Lower lobe of right lung (tissue), 2 donors: ENCODE measurements at regions not wholly inside any gene's neighbourhood (a gene's known extent, or its start where the extent isn't known, plus 50 kb on each side); places are given as distances from the start of the nearest gene placed in this dataset.

Experiments used
- ATAC-seq, 2 donors: fragments of 200-7000 bp; cut with Tn5 transposase; one replicate each; pipeline ENCODE4 v1.9.1; 2020 to 2022; ENCODE audit warnings: mild to moderate bottlenecking in 2 of 2, moderate library complexity in 2 of 2
- DNase-seq: peaks from one replicate; pipeline ENCODE4 v3.0.0-alpha.2; 2020
- H3K27ac ChIP-seq: fragments of 200-600 bp; one replicate; pipeline ENCODE4 v1.8.0; 2022
- H3K27me3 ChIP-seq: fragments of 200-600 bp; one replicate; pipeline ENCODE4 v1.8.0; 2022; ENCODE audit warnings: low read depth
- H3K36me3 ChIP-seq: fragments of 200-600 bp; one replicate; pipeline ENCODE4 v1.8.0; 2022; ENCODE audit warnings: mild to moderate bottlenecking
- H3K4me1 ChIP-seq: fragments of 200-600 bp; one replicate; pipeline ENCODE4 v1.8.0; 2022
- H3K4me3 ChIP-seq: fragments of 200-600 bp; one replicate; pipeline ENCODE4 v1.8.0; 2022; ENCODE audit warnings: mild to moderate bottlenecking
- H3K9me3 ChIP-seq: fragments of 200-600 bp; one replicate; pipeline ENCODE4 v1.8.0; 2022
- intact Hi-C: fragments of 100-400 bp; cut with DNase I; formaldehyde crosslinking; loops from one replicate; pipeline ENCODE4 v1.11.0; 2022
- TF ChIP-seq, protein P1 (sequence below): fragments of 200-600 bp; IDR thresholded peaks from one replicate; pipeline ENCODE4 v1.8.0; 2022; ENCODE audit warnings: antibody characterized with exemption, mild to moderate bottlenecking
- donor health status: DM: no; HTN: yes; CAD: no; lungs with severe emphysema.

DNA sequence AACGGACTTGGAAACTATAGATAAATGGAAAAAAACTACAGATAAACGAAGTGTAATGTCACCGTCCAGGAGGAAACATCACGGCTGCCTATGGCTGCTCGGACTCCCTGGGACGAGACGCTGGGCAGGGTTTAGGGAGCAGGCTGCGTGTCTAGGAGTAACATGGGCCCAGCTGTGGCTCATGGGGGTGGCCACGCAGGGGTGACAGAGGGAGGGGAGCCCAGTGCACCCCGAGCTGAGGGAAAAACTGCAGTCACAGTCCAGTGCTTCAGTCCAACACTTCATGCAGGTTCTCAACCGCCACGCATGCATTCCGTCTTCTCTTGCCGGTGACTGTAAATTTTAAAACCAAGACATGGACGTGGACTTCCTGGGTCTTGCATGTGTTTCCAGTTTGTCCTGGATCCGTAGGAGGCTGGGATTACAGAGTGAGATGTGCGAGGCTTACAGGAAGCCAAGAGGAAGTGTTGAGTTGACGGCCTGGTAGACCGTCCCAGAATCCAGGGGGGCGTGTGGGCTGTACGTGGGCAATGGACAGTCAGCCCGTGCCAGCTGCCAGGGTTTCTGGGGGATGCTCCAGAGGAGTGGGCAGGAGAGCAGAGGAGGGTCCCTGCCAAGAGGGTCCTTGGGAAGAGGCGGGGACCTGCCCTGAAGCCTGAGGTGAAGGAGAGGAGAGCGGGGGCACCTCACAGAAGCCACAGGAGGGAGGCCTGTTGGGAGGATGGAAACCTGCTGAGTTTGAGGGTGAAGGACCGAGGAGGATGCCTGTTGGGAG lies 691.4 kb downstream of the BRD1 start:
- H3K27ac ChIP-seq = no peak overlapping the region
- no peaks in the 10 kb centered on the region for H3K4me1 ChIP-seq
- intact Hi-C loops = no loop called here
- DNase-seq = no peak
- TF ChIP-seq, protein P1, sequence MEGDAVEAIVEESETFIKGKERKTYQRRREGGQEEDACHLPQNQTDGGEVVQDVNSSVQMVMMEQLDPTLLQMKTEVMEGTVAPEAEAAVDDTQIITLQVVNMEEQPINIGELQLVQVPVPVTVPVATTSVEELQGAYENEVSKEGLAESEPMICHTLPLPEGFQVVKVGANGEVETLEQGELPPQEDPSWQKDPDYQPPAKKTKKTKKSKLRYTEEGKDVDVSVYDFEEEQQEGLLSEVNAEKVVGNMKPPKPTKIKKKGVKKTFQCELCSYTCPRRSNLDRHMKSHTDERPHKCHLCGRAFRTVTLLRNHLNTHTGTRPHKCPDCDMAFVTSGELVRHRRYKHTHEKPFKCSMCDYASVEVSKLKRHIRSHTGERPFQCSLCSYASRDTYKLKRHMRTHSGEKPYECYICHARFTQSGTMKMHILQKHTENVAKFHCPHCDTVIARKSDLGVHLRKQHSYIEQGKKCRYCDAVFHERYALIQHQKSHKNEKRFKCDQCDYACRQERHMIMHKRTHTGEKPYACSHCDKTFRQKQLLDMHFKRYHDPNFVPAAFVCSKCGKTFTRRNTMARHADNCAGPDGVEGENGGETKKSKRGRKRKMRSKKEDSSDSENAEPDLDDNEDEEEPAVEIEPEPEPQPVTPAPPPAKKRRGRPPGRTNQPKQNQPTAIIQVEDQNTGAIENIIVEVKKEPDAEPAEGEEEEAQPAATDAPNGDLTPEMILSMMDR = no peak
- H3K9me3 ChIP-seq = no peaks in the 10 kb centered on the region
- no peak overlapping the region for H3K4me3 ChIP-seq
- H3K36me3 ChIP-seq = no peaks in the 10 kb centered on the region
- ATAC-seq = no peak
- H3K27me3 ChIP-seq = peaks cover 43% of the 10 kb centered on the region

DNA sequence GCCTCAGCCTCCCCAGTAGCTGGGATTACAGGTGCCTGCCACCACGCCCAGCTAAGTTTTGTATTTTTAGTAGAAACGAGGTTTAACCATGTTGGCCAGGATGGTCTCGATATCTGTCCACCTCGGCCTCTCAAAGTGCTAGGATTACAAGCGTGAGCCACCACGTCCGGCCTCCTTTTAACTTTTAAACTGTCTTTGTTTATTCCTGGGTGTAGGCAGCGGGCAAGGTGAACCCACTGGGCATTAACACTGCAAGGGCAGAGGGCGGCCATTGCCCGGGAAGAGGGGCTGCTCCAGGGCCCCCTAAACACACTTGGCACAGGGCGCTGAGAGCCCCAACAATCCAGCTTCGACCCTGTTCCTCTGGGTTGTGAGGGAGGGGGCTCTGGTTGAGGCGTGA lies 693.6 kb downstream of the BRD1 start:
- Histone ChIP-seq H3K9me3 (no peaks in the 10 kb centered on the region), H3K27ac (no peak overlapping the region), H3K27me3 (peaks cover 27% of the 10 kb centered on the region), H3K4me1 (no peaks in the 10 kb centered on the region), H3K4me3 (no peak overlapping the region), H3K36me3 (no peaks in the 10 kb centered on the region)
- intact Hi-C loops = no loop called here
- ATAC-seq (no peak), DNase-seq (no peak)
- TF ChIP-seq, protein P1 = no peak

DNA sequence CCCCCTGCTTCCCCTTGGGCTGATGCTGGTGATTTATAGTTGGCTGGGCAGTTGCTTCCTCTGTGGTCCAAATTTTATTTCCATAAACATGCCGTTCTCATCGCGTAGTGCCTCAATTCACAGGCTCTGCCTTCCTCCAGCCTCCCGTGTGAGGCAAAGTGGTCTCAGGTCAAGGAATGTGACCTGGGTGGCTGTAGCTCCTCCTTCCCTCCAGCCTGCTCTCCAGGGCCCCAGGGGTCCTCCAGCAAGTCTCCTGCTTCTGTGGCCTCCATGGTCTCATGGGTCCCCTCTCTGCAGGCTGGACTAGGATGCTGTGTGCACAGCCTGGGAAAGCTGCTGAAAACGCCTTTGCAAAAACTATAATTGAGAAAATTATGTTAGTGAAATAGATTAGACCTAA lies 694.1 kb downstream of the BRD1 start:
- Histone ChIP-seq H3K27me3 (peaks cover 27% of the 10 kb centered on the region), H3K27ac (no peak overlapping the region), H3K9me3 (no peaks in the 10 kb centered on the region), H3K36me3 (no peaks in the 10 kb centered on the region), H3K4me1 (no peaks in the 10 kb centered on the region), H3K4me3 (no peak overlapping the region)
- TF ChIP-seq, protein P1 = no peak
- intact Hi-C loops = no loop called here
- ATAC-seq (no peak), DNase-seq (no peak)

DNA sequence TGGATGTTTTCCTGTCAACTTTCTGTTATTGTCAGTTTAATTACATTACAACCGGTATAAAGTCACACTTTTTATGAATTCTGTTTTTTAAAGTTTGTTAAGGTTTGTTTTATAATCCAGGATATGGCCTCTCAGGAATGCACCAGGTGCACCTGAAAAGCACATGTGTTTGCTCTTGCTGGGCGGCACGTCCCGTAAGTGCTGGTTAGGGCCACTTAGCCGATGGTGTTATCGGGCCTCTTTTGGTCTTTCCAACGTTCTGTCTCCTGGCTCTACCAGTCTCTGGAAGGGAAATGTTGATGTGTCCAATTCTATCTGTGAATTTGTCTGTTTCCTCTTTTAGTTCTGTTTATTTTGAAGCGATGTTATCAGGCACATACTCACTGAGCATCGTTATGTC lies 695.7 kb downstream of the BRD1 start:
- H3K27me3 ChIP-seq = peaks cover 24% of the 10 kb centered on the region
- no peak overlapping the region for H3K27ac ChIP-seq
- no peak overlapping the region for H3K4me3 ChIP-seq
- TF ChIP-seq, protein P1 = no peak
- no peaks in the 10 kb centered on the region for H3K9me3 ChIP-seq
- no peaks in the 10 kb centered on the region for H3K36me3 ChIP-seq
- no peak for DNase-seq
- intact Hi-C loops = no loop called here
- ATAC-seq = no peak
- no peaks in the 10 kb centered on the region for H3K4me1 ChIP-seq

DNA sequence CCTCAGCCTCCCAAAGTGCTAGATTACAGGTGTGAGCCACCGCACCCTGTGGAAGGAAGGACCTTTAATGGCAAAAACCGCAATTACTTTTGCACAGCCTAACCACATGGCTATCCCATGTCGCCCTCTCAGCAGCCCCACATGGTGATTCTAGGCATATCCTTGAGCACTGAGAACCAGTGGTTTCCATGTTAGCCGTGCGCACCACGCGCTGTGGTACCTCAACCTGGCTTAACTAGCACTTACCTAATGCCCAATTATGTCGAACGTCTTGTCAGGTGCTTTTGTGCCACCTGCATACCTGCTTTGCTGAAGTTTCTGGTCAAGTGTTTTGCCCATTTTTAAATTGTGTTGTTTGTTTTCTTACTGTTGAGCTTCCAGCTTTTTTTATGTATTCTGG lies 697.9 kb downstream of the BRD1 start:
- Histone ChIP-seq H3K36me3 (no peaks in the 10 kb centered on the region), H3K27ac (no peak overlapping the region), H3K27me3 (peaks cover 15% of the 10 kb centered on the region), H3K4me1 (no peaks in the 10 kb centered on the region), H3K4me3 (no peak overlapping the region), H3K9me3 (no peaks in the 10 kb centered on the region)
- intact Hi-C loops = no loop called here
- DNase-seq (no peak), ATAC-seq (no peak)
- TF ChIP-seq, protein P1 = no peak
